ENCODE measurements at regions not wholly inside any gene's neighbourhood (a gene's known extent, or its start where the extent isn't known, plus 50 kb on each side); places are given as distances from the start of the nearest gene placed in this dataset.

DNA sequence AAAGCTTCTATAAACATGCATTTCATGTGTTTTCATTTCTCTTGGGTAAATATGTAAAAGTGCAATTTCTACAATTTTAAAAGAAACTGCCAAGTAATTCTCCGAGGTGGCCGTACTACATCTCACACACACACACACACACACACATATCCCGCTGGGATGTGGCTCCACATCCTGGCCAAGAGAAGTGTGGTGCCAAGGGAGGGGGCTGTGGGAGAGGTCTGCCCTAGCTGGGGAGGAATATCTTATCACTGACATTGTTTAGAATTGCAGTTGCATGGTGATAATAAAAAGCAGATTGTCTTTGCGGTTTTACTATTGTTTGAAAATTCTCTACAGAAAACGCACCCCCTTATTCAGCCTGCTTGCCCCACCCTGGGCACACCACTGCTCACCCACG, 558.4 kb downstream of the BNC2 start:
- Histone ChIP-seq H2BK12ac (ENCODE audit: insufficient read length, low read depth, low read length) (no peak overlapping the region), H3K23ac (ENCODE audit: insufficient read length, low read depth, low read length) (no peak overlapping the region), H2BK15ac (ENCODE audit: low read depth, low read length) (no peak overlapping the region), H3K27me3 (ENCODE audit: insufficient read depth, low read length) (no peaks in the 10 kb centered on the region), H3T11ph (ENCODE audit: low read length) (no peak overlapping the region), H4K8ac (replicated peaks; ENCODE audit: insufficient read length, low read depth, low read length) (no peak overlapping the region), H3K23me2 (ENCODE audit: insufficient read length, low read depth, low read length, poor library complexity, severe bottlenecking) (no peaks in the 10 kb centered on the region), H2BK120ac (ENCODE audit: low read depth, low read length, poor library complexity, severe bottlenecking) (no peak overlapping the region), H2BK5ac (ENCODE audit: insufficient read length, low read length) (no peak overlapping the region), H4K5ac (ENCODE audit: insufficient read length, low read depth, low read length) (no peak overlapping the region), H3K27ac (ENCODE audit: insufficient read length, low read depth, low read length) (no peak overlapping the region), H3K4me2 (ENCODE audit: insufficient read depth, insufficient read length, low read length) (no peak overlapping the region), H3K9me3 (ENCODE audit: control insufficient read depth, low read depth, low read length) (no peaks in the 10 kb centered on the region), H2BK20ac (ENCODE audit: low read depth, low read length, poor library complexity, severe bottlenecking) (no peak overlapping the region), H3K79me1 (ENCODE audit: insufficient read depth, low read depth, low read length, poor library complexity, severe bottlenecking) (no peaks in the 10 kb centered on the region), H3K79me2 (ENCODE audit: insufficient read depth, low read length) (no peaks in the 10 kb centered on the region), H2AK5ac (ENCODE audit: insufficient read length, low read length) (no peak overlapping the region), H3K9ac (ENCODE audit: extremely low read depth, insufficient read length, low read length) (no peak overlapping the region), H3K4me1 (ENCODE audit: insufficient read depth, low read length) (no peaks in the 10 kb centered on the region; the same call in 1 of the 2 replicates), H2AFZ (ENCODE audit: low read length) (no peak overlapping the region), H3K56ac (ENCODE audit: insufficient read length, low read depth, low read length) (no peak overlapping the region), H3K18ac (ENCODE audit: insufficient read length, low read depth, low read length) (no peak overlapping the region), H3K14ac (ENCODE audit: insufficient read depth, low read length) (no peak overlapping the region), H3K4ac (ENCODE audit: low read depth, low read length) (no peak overlapping the region), H4K91ac (ENCODE audit: insufficient read length, low read depth, low read length) (no peak overlapping the region), H4K20me1 (ENCODE audit: control insufficient read depth, insufficient read depth, insufficient read length) (no peaks in the 10 kb centered on the region)
- Mint-ChIP-seq H3K4me3 (no peak overlapping the region), H3K4me1 (peaks cover 17 to 33% of the 10 kb centered on the region in 2 experiments), H3K36me3 (ENCODE audit: insufficient read depth in 1 of 3, low read depth in 3 of 3) (no peaks in the 10 kb centered on the region), H3K27ac (no peak overlapping the region), H3K9me3 (no peaks in the 10 kb centered on the region; a peak in 1 of 5 replicates), H3K27me3 (ENCODE audit: low read depth) (peaks cover 2% of the 10 kb centered on the region; the same call in 1 of the 2 replicates)
- DNase-seq = peak; percentile 15
- TF ChIP-seq, protein P1, sequence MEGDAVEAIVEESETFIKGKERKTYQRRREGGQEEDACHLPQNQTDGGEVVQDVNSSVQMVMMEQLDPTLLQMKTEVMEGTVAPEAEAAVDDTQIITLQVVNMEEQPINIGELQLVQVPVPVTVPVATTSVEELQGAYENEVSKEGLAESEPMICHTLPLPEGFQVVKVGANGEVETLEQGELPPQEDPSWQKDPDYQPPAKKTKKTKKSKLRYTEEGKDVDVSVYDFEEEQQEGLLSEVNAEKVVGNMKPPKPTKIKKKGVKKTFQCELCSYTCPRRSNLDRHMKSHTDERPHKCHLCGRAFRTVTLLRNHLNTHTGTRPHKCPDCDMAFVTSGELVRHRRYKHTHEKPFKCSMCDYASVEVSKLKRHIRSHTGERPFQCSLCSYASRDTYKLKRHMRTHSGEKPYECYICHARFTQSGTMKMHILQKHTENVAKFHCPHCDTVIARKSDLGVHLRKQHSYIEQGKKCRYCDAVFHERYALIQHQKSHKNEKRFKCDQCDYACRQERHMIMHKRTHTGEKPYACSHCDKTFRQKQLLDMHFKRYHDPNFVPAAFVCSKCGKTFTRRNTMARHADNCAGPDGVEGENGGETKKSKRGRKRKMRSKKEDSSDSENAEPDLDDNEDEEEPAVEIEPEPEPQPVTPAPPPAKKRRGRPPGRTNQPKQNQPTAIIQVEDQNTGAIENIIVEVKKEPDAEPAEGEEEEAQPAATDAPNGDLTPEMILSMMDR (conservative IDR thresholded peaks at IDR 0.05) = no peak
- WGBS (ENCODE audit: extremely low coverage, insufficient read length, low lambda C conversion rate) = no CpG with 5 or more reads among the region's 6 CpGs
